ENCODE measurements at regions not wholly inside any gene's neighbourhood (a gene's known extent, or its start where the extent isn't known, plus 50 kb on each side); places are given as distances from the start of the nearest gene placed in this dataset.

DNA sequence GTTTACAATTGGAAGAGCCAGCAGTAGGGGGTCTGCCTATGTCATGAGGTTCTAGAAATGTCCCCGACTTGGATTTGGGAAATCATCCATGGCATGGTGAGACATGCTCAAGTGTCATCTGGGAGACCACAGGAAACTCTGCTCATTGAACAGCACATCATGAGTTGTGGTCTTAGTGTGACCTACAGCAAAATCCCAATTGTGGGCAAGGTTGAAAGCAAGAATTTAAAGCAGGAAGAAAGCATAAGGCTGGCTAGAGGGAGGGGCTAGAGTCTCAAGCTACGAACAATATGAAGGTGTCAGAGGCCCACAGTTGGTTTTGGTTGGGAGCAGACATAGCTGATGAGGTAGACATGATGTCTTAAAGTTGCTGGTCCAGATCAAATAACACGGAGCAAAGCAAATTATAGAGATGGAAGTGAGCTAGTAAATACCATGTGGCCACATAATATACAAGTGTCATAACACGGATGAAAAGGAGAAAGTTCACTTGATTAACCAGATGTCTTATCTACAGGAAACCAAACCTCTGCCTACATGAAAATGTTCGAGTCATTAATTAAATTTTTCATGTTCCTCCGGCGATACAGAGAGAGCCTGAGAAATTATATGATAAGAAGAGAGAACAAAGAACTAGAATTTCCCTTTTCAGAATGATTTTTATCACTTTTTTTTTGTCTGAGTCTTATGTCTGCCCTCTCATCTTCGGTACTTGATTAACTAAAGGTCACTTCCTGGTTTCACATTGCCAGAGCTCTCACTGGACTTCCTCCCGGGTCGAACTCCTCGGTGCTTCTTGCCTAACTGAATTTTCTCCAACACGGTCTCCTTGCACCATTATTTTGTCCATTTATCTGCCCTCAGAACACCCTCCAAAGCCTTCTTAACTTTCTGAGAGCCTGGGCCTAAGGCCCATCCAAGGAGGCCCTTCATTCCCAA is 67.5 kb upstream of the DUSP10 start:
- Histone ChIP-seq H3K4me1 (ENCODE audit: control insufficient read depth in 5 of 5, insufficient read depth in 5 of 5, low read length in 5 of 5) (peaks cover 0 to 9% (median 0%) of the 10 kb centered on the region in 5 donors), H3K36me3 (ENCODE audit: control insufficient read depth in 4 of 4, insufficient read depth in 4 of 4, low read length in 4 of 4) (no peaks in the 10 kb centered on the region), H3K27me3 (ENCODE audit: control insufficient read depth in 3 of 3, insufficient read depth in 3 of 3, low read length in 2 of 3) (no peaks in the 10 kb centered on the region), H3K9ac (ENCODE audit: insufficient read depth in 1 of 2, low read length in 2 of 2) (no peak overlapping the region), H3K4me3 (no peak overlapping the region), H3K27ac (ENCODE audit: low read depth in 1 of 2, low read length in 1 of 2) (no peak overlapping the region), H3K9me3 (ENCODE audit: control insufficient read depth in 4 of 4, insufficient read depth in 3 of 4, low read length in 3 of 4) (no peaks in the 10 kb centered on the region)
- ATAC-seq (ENCODE audit: insufficient read depth, low FRiP score), result no peak
- peak in 2 of 3 donors; percentile 19 to 59 for DNase-seq
- 19 to 40% methylated on average over 12 of the region's 12 CpGs for WGBS, 2 donors
- TF ChIP-seq, protein P1, sequence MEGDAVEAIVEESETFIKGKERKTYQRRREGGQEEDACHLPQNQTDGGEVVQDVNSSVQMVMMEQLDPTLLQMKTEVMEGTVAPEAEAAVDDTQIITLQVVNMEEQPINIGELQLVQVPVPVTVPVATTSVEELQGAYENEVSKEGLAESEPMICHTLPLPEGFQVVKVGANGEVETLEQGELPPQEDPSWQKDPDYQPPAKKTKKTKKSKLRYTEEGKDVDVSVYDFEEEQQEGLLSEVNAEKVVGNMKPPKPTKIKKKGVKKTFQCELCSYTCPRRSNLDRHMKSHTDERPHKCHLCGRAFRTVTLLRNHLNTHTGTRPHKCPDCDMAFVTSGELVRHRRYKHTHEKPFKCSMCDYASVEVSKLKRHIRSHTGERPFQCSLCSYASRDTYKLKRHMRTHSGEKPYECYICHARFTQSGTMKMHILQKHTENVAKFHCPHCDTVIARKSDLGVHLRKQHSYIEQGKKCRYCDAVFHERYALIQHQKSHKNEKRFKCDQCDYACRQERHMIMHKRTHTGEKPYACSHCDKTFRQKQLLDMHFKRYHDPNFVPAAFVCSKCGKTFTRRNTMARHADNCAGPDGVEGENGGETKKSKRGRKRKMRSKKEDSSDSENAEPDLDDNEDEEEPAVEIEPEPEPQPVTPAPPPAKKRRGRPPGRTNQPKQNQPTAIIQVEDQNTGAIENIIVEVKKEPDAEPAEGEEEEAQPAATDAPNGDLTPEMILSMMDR (IDR thresholded peaks at IDR 0.05; ENCODE audit: control extremely low read depth, extremely low read depth), result no peak

DNA sequence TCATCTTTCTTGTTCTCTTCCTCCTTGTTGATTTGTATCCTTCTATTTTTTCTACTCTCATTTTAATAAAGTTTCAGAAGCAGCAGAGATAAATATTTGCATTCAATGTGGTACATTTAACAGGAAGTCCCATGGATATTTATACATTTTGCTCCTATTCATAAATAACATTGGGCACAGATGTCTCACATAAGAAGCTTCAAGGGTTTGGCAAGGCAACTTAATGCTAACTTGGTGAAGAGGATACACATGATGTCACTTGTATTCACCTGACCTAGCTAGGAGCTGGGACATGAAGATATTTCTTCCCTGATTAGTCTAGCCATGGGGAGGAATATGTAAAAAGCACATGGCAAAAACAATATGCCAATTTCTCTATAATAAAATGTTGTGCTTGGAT is 65.1 kb upstream of the DUSP10 start:
- Histone ChIP-seq H3K27ac (ENCODE audit: low read depth in 1 of 2, low read length in 1 of 2) (no peak overlapping the region), H3K9ac (ENCODE audit: insufficient read depth in 1 of 2, low read length in 2 of 2) (no peak overlapping the region), H3K36me3 (ENCODE audit: control insufficient read depth in 4 of 4, insufficient read depth in 4 of 4, low read length in 4 of 4) (no peaks in the 10 kb centered on the region), H3K9me3 (ENCODE audit: control insufficient read depth in 4 of 4, insufficient read depth in 3 of 4, low read length in 3 of 4) (no peaks in the 10 kb centered on the region), H3K4me1 (ENCODE audit: control insufficient read depth in 5 of 5, insufficient read depth in 5 of 5, low read length in 5 of 5) (peaks cover 0 to 9% (median 0%) of the 10 kb centered on the region in 5 donors), H3K27me3 (ENCODE audit: control insufficient read depth in 3 of 3, insufficient read depth in 3 of 3, low read length in 2 of 3) (no peaks in the 10 kb centered on the region), H3K4me3 (no peak overlapping the region)
- TF ChIP-seq, protein P1 (IDR thresholded peaks at IDR 0.05; ENCODE audit: control extremely low read depth, extremely low read depth), result no peak
- no peak for DNase-seq
- ATAC-seq (ENCODE audit: insufficient read depth, low FRiP score), result no peak

DNA sequence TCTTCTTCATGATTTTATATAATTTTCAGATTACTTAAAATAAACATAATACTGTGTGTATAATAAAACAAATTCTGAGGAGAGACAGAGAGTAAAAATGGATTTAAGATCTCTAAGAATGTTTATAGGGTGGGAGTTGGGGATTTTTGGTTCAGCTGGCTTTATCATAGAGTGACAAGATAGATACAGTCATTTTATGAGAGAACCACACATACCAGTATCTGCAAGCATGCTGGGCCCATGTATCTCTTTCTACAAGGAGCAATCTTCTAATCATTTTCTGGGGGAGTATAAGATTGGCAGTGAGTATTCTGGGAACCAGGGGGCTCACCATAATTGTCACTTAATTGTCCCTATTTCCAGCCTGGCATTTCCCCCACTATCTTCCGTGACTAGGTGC is 64.3 kb upstream of the DUSP10 start:
- no peak for DNase-seq
- no peak for ATAC-seq (ENCODE audit: insufficient read depth, low FRiP score)
- H3K4me1 ChIP-seq (ENCODE audit: control insufficient read depth in 5 of 5, insufficient read depth in 5 of 5, low read length in 5 of 5), result peaks cover 0 to 9% (median 0%) of the 10 kb centered on the region in 5 donors
- TF ChIP-seq, protein P1 (IDR thresholded peaks at IDR 0.05; ENCODE audit: control extremely low read depth, extremely low read depth), result no peak
- no peak overlapping the region for H3K27ac ChIP-seq (ENCODE audit: low read depth in 1 of 2, low read length in 1 of 2)
- H3K36me3 ChIP-seq (ENCODE audit: control insufficient read depth in 4 of 4, insufficient read depth in 4 of 4, low read length in 4 of 4), result no peaks in the 10 kb centered on the region
- H3K27me3 ChIP-seq (ENCODE audit: control insufficient read depth in 3 of 3, insufficient read depth in 3 of 3, low read length in 2 of 3), result no peaks in the 10 kb centered on the region
- no peaks in the 10 kb centered on the region for H3K9me3 ChIP-seq (ENCODE audit: control insufficient read depth in 4 of 4, insufficient read depth in 3 of 4, low read length in 3 of 4)
- H3K4me3 ChIP-seq, result no peak overlapping the region
- 90 to 96% methylated on average over 1 of the region's 1 CpG for WGBS, 2 donors
- no peak overlapping the region for H3K9ac ChIP-seq (ENCODE audit: insufficient read depth in 1 of 2, low read length in 2 of 2)

Data from lung (tissue), 11 donors.